HL-60 (cell line): ENCODE measurements at regions not wholly inside any gene's neighbourhood (a gene's known extent, or its start where the extent isn't known, plus 50 kb on each side); places are given as distances from the start of the nearest gene placed in this dataset.
"Not testable (repeated sequence)": the region's sequence is repeated elsewhere in the genome, so short reads cannot be mapped to it uniquely, and the experiment has no call there.

Experiments used
- DNase-seq, 2 experiments: peaks; one replicate each; pipeline ENCODE4 v3.0.0-alpha.2; 2010 to 2020; ENCODE audit warnings: low read depth in 1 of 2, low spot score in 1 of 2
- H3K27ac ChIP-seq: fragments of 250-450 bp; sonication (Bioruptor Pico); replicated peaks from 2 replicates; pipeline ENCODE4 v1.5.1; 2020; ENCODE audit warnings: mild to moderate bottlenecking, moderate library complexity
- H3K27me3 ChIP-seq: fragments of 250-450 bp; sonication (Bioruptor Pico); 2 replicates; pipeline ENCODE4 v1.5.1; 2021; ENCODE audit warnings: mild to moderate bottlenecking, moderate library complexity; ENCODE audit not compliant: insufficient read depth, poor library complexity, severe bottlenecking
- H3K4me3 ChIP-seq: replicated peaks from 2 replicates; pipeline ENCODE4 v1.5.1; 2011; ENCODE audit warnings: mild to moderate bottlenecking, control low read depth, low read length; ENCODE audit not compliant: insufficient read depth
- CTCF ChIP-seq: IDR thresholded peaks from one replicate; pipeline ENCODE4 v1.5.1; 2011; ENCODE audit warnings: low read length, control low read depth, inconsistent platforms; ENCODE audit not compliant: insufficient read depth
- GABPA ChIP-seq: IDR thresholded peaks from 2 replicates; pipeline ENCODE4 v1.6.1; 2012; ENCODE audit warnings: low read depth
- POLR2AphosphoS5 ChIP-seq: IDR thresholded peaks from 2 replicates; pipeline ENCODE4 v1.6.1; 2012; ENCODE audit warnings: low read depth
- REST ChIP-seq: IDR thresholded peaks from 2 replicates; pipeline ENCODE4 v1.6.1; 2012; ENCODE audit warnings: low read depth; ENCODE audit not compliant: insufficient replicate concordance
- SPI1 ChIP-seq: IDR thresholded peaks from 2 replicates; pipeline ENCODE4 v1.6.1; 2012; ENCODE audit warnings: low read depth, mild to moderate bottlenecking, borderline replicate concordance

- Histone ChIP-seq H3K4me3 (no peak overlapping the region), H3K27me3 (no peaks in the 10 kb centered on the region), H3K27ac (no peak overlapping the region)
- DNase-seq, result no peak
- TF ChIP-seq CTCF (no peak), SPI1 (no peak), POLR2AphosphoS5 (no peak), GABPA (no peak), REST (no peak)
Observed at GRCh38 chr6:19571176-19571575, 266.0 kb upstream of the ID4 start.

- Histone ChIP-seq H3K4me3 (no peak overlapping the region), H3K27me3 (no peaks in the 10 kb centered on the region), H3K27ac (no peak overlapping the region)
- TF ChIP-seq CTCF (no peak), REST (no peak), GABPA (no peak), POLR2AphosphoS5 (no peak), SPI1 (no peak)
- DNase-seq, result no peak
Observed at GRCh38 chr6:19578481-19578880, 258.7 kb upstream of the ID4 start.

- not testable (repeated sequence) for H3K27ac ChIP-seq, H3K4me3 ChIP-seq, DNase-seq, H3K27me3 ChIP-seq
Observed at GRCh38 chr6:19584207-19584606, 253.0 kb upstream of the ID4 start.

- Histone ChIP-seq H3K27me3 (no peaks in the 10 kb centered on the region), H3K4me3 (no peak overlapping the region), H3K27ac (no peak overlapping the region)
- TF ChIP-seq CTCF, result no peak
- no peak for TF ChIP-seq POLR2AphosphoS5
- DNase-seq, result no peak
Observed at GRCh38 chr6:19587238-19587942, 249.8 kb upstream of the ID4 start.
